ENCODE measurements at regions not wholly inside any gene's neighbourhood (a gene's known extent, or its start where the extent isn't known, plus 50 kb on each side); places are given as distances from the start of the nearest gene placed in this dataset.

- Histone ChIP-seq H3K4me2 (ENCODE audit: insufficient read depth, low read length) (no peak overlapping the region), H3K27ac (ENCODE audit: low read length) (no peak overlapping the region), H3K9ac (ENCODE audit: low read depth, low read length) (no peak overlapping the region), H3K79me2 (ENCODE audit: insufficient read depth, low read length) (no peaks in the 10 kb centered on the region), H3K27me3 (ENCODE audit: insufficient read depth, low read length, poor library complexity) (no peaks in the 10 kb centered on the region), H3K9me3 (ENCODE audit: insufficient read depth, low read length, severe bottlenecking) (no peaks in the 10 kb centered on the region), H3K36me3 (ENCODE audit: insufficient read depth, low read length) (no peaks in the 10 kb centered on the region), H3K4me1 (ENCODE audit: insufficient read depth, low read length) (no peaks in the 10 kb centered on the region), H4K20me1 (ENCODE audit: insufficient read depth, low read length) (no peaks in the 10 kb centered on the region), H3K4me3 (ENCODE audit: low read depth in 1 of 2, low read length in 2 of 2) (no peak overlapping the region), H2AFZ (ENCODE audit: low read depth, low read length) (no peak overlapping the region)
- no peak for ATAC-seq (ENCODE audit: insufficient read depth, low read depth)
- TF ChIP-seq EZH2 (IDR thresholded peaks at IDR 0.05; ENCODE audit: borderline replicate concordance, low read depth, low read length, severe bottlenecking) = no peak
- TF ChIP-seq, protein P1, sequence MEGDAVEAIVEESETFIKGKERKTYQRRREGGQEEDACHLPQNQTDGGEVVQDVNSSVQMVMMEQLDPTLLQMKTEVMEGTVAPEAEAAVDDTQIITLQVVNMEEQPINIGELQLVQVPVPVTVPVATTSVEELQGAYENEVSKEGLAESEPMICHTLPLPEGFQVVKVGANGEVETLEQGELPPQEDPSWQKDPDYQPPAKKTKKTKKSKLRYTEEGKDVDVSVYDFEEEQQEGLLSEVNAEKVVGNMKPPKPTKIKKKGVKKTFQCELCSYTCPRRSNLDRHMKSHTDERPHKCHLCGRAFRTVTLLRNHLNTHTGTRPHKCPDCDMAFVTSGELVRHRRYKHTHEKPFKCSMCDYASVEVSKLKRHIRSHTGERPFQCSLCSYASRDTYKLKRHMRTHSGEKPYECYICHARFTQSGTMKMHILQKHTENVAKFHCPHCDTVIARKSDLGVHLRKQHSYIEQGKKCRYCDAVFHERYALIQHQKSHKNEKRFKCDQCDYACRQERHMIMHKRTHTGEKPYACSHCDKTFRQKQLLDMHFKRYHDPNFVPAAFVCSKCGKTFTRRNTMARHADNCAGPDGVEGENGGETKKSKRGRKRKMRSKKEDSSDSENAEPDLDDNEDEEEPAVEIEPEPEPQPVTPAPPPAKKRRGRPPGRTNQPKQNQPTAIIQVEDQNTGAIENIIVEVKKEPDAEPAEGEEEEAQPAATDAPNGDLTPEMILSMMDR (IDR thresholded peaks at IDR 0.05; ENCODE audit: borderline replicate concordance, extremely low read depth, low read length, poor library complexity, severe bottlenecking) = no peak
- DNase-seq = no peak
Observed at GRCh38 chr3:22199095-22199494, 448.1 kb upstream of the ZNF385D start.

GRCh38 chr3:22208844-22209243, 457.8 kb upstream of the ZNF385D start:
- no peaks in the 10 kb centered on the region for H3K79me2 ChIP-seq (ENCODE audit: insufficient read depth, low read length)
- no peaks in the 10 kb centered on the region for H3K9me3 ChIP-seq (ENCODE audit: insufficient read depth, low read length, severe bottlenecking)
- H2AFZ ChIP-seq (ENCODE audit: low read depth, low read length) = no peak overlapping the region
- no peak overlapping the region for H3K4me2 ChIP-seq (ENCODE audit: insufficient read depth, low read length)
- ATAC-seq (ENCODE audit: insufficient read depth, low read depth) = no peak
- no peaks in the 10 kb centered on the region for H4K20me1 ChIP-seq (ENCODE audit: insufficient read depth, low read length)
- H3K9ac ChIP-seq (ENCODE audit: low read depth, low read length) = no peak overlapping the region
- DNase-seq = no peak
- no peak for TF ChIP-seq EZH2 (IDR thresholded peaks at IDR 0.05; ENCODE audit: borderline replicate concordance, low read depth, low read length, severe bottlenecking)
- TF ChIP-seq, protein P1 (IDR thresholded peaks at IDR 0.05; ENCODE audit: borderline replicate concordance, extremely low read depth, low read length, poor library complexity, severe bottlenecking) = no peak
- no peaks in the 10 kb centered on the region for H3K4me1 ChIP-seq (ENCODE audit: insufficient read depth, low read length)
- H3K36me3 ChIP-seq (ENCODE audit: insufficient read depth, low read length) = no peaks in the 10 kb centered on the region
- H3K27me3 ChIP-seq (ENCODE audit: insufficient read depth, low read length, poor library complexity) = no peaks in the 10 kb centered on the region
- H3K4me3 ChIP-seq (ENCODE audit: low read depth in 1 of 2, low read length in 2 of 2) = no peak overlapping the region
- no peak overlapping the region for H3K27ac ChIP-seq (ENCODE audit: low read length)

DNA sequence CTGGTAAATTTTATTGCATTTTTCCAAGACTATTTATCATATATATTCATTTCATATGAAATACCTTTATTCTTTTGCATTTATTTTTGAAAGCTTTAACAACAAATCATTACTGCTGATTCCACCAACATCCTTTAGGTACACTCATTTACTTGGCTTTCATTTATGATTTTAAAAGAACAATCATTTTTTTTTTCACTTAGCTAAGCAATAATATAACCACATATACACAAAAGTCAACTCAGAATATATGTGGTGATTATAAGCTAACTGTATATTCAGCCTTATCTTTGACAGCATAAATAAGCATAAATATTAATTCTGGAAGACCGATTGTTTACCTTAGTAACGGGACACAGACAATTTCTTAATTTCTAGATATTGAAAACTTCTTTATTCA, 458.6 kb upstream of the ZNF385D start:
- H3K27me3 ChIP-seq (ENCODE audit: insufficient read depth, low read length, poor library complexity) = no peaks in the 10 kb centered on the region
- ATAC-seq (ENCODE audit: insufficient read depth, low read depth) (no peak), DNase-seq (no peak)
- H3K79me2 ChIP-seq (ENCODE audit: insufficient read depth, low read length) = no peaks in the 10 kb centered on the region
- no peaks in the 10 kb centered on the region for H4K20me1 ChIP-seq (ENCODE audit: insufficient read depth, low read length)
- no peak overlapping the region for H3K4me3 ChIP-seq (ENCODE audit: low read depth in 1 of 2, low read length in 2 of 2)
- H2AFZ ChIP-seq (ENCODE audit: low read depth, low read length) = no peak overlapping the region
- H3K36me3 ChIP-seq (ENCODE audit: insufficient read depth, low read length) = no peaks in the 10 kb centered on the region
- H3K4me1 ChIP-seq (ENCODE audit: insufficient read depth, low read length) = no peaks in the 10 kb centered on the region
- no peak overlapping the region for H3K27ac ChIP-seq (ENCODE audit: low read length)
- H3K9me3 ChIP-seq (ENCODE audit: insufficient read depth, low read length, severe bottlenecking) = no peaks in the 10 kb centered on the region
- H3K9ac ChIP-seq (ENCODE audit: low read depth, low read length) = no peak overlapping the region
- TF ChIP-seq EZH2 (IDR thresholded peaks at IDR 0.05; ENCODE audit: borderline replicate concordance, low read depth, low read length, severe bottlenecking) = no peak
- no peak overlapping the region for H3K4me2 ChIP-seq (ENCODE audit: insufficient read depth, low read length)

- H3K9ac ChIP-seq (ENCODE audit: low read depth, low read length) = no peak overlapping the region
- H4K20me1 ChIP-seq (ENCODE audit: insufficient read depth, low read length) = no peaks in the 10 kb centered on the region
- H3K79me2 ChIP-seq (ENCODE audit: insufficient read depth, low read length) = no peaks in the 10 kb centered on the region
- ATAC-seq (ENCODE audit: insufficient read depth, low read depth) (no peak), DNase-seq (no peak)
- no peak overlapping the region for H2AFZ ChIP-seq (ENCODE audit: low read depth, low read length)
- no peak overlapping the region for H3K4me3 ChIP-seq (ENCODE audit: low read depth in 1 of 2, low read length in 2 of 2)
- no peak overlapping the region for H3K27ac ChIP-seq (ENCODE audit: low read length)
- TF ChIP-seq EZH2 (IDR thresholded peaks at IDR 0.05; ENCODE audit: borderline replicate concordance, low read depth, low read length, severe bottlenecking) = no peak
- TF ChIP-seq, protein P1 (IDR thresholded peaks at IDR 0.05; ENCODE audit: borderline replicate concordance, extremely low read depth, low read length, poor library complexity, severe bottlenecking) = no peak
- no peaks in the 10 kb centered on the region for H3K36me3 ChIP-seq (ENCODE audit: insufficient read depth, low read length)
- H3K4me1 ChIP-seq (ENCODE audit: insufficient read depth, low read length) = no peaks in the 10 kb centered on the region
- H3K27me3 ChIP-seq (ENCODE audit: insufficient read depth, low read length, poor library complexity) = no peaks in the 10 kb centered on the region
- H3K4me2 ChIP-seq (ENCODE audit: insufficient read depth, low read length) = no peak overlapping the region
- no peaks in the 10 kb centered on the region for H3K9me3 ChIP-seq (ENCODE audit: insufficient read depth, low read length, severe bottlenecking)
Observed at GRCh38 chr3:22210693-22211092, 459.7 kb upstream of the ZNF385D start.

Data from DND-41 (cell line).